ENCODE measurements at regions not wholly inside any gene's neighbourhood (a gene's known extent, or its start where the extent isn't known, plus 50 kb on each side); places are given as distances from the start of the nearest gene placed in this dataset.

DNA sequence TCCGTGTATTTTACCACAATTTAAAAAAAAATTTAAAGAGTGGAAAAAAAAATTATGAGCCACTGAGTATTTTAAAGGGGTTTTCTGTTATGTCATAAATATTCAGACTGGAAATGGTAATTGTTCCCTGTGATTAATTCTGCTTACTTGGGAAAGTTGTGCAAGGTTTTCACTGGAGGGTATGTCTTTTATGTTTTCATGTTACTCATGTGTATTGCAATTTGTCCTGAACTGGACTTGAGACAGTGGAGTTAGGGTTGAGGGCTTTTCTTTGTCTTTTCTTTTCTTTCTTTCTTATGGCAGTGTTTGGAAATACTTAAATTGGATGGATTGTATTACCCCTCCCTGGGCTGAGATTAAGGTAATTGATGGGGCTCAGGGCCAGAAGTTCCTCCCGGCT is 257.7 kb downstream of the BAMBI start:
- TF ChIP-seq, protein P1, sequence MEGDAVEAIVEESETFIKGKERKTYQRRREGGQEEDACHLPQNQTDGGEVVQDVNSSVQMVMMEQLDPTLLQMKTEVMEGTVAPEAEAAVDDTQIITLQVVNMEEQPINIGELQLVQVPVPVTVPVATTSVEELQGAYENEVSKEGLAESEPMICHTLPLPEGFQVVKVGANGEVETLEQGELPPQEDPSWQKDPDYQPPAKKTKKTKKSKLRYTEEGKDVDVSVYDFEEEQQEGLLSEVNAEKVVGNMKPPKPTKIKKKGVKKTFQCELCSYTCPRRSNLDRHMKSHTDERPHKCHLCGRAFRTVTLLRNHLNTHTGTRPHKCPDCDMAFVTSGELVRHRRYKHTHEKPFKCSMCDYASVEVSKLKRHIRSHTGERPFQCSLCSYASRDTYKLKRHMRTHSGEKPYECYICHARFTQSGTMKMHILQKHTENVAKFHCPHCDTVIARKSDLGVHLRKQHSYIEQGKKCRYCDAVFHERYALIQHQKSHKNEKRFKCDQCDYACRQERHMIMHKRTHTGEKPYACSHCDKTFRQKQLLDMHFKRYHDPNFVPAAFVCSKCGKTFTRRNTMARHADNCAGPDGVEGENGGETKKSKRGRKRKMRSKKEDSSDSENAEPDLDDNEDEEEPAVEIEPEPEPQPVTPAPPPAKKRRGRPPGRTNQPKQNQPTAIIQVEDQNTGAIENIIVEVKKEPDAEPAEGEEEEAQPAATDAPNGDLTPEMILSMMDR (IDR thresholded peaks at IDR 0.05), result no peak
- TF ChIP-seq POLR2A (IDR thresholded peaks at IDR 0.05), result no peak

All from heart left ventricle (tissue), 13 donors.